Fibroblast of the aortic adventitia (primary cell): ENCODE measurements at regions not wholly inside any gene's neighbourhood (a gene's known extent, or its start where the extent isn't known, plus 50 kb on each side); places are given as distances from the start of the nearest gene placed in this dataset.

ENCODE experiments used
- DNase-seq: peaks from one replicate; pipeline ENCODE4 v3.0.0-alpha.2; 2010; ENCODE audit warnings: low read depth
- H3K4me3 ChIP-seq: 2 replicates; pipeline ENCODE4 v1.5.1; 2011; ENCODE audit warnings: low read depth, mild to moderate bottlenecking, control low read depth, low read length, moderate library complexity
- CTCF ChIP-seq: IDR thresholded peaks from 2 replicates; pipeline ENCODE4 v1.5.1; 2011; ENCODE audit warnings: mild to moderate bottlenecking, low read length, control low read depth, inconsistent platforms; ENCODE audit not compliant: insufficient read depth

- no peak for TF ChIP-seq CTCF
- no peak for DNase-seq
- no peak overlapping the region for H3K4me3 ChIP-seq
These were observed 951.1 kb upstream of the CNTNAP5 start for GRCh38 chr2:123073956-123074355.

- no peak for TF ChIP-seq CTCF
- no peak overlapping the region for H3K4me3 ChIP-seq
- no peak for DNase-seq
These were observed 948.0 kb upstream of the CNTNAP5 start for GRCh38 chr2:123077101-123077500.

GRCh38 chr2:123080331-123080730 lies 944.8 kb upstream of the CNTNAP5 start:
- DNase-seq, result no peak
- no peak overlapping the region for H3K4me3 ChIP-seq
- TF ChIP-seq CTCF, result no peak

- no peak overlapping the region for H3K4me3 ChIP-seq
- TF ChIP-seq CTCF, result no peak
- no peak for DNase-seq
These were observed 939.6 kb upstream of the CNTNAP5 start for GRCh38 chr2:123085484-123085883.

- TF ChIP-seq CTCF, result no peak
- no peak for DNase-seq
- no peak overlapping the region for H3K4me3 ChIP-seq
These were observed 938.3 kb upstream of the CNTNAP5 start for GRCh38 chr2:123086613-123087385.

- no peak overlapping the region for H3K4me3 ChIP-seq
- no peak for TF ChIP-seq CTCF
- no peak for DNase-seq
These were observed 933.6 kb upstream of the CNTNAP5 start for GRCh38 chr2:123091471-123091870.

- no peak for TF ChIP-seq CTCF
- H3K4me3 ChIP-seq, result no peak overlapping the region
- DNase-seq, result no peak
These were observed 931.9 kb upstream of the CNTNAP5 start for GRCh38 chr2:123093199-123093598.
